ENCODE measurements at regions not wholly inside any gene's neighbourhood (a gene's known extent, or its start where the extent isn't known, plus 50 kb on each side); places are given as distances from the start of the nearest gene placed in this dataset.
"Not testable (repeated sequence)": the region's sequence is repeated elsewhere in the genome, so short reads cannot be mapped to it uniquely, and the experiment has no call there.

- TF ChIP-seq CTCF (IDR thresholded peaks at IDR 0.05; ENCODE audit: partially characterized antibody, unreplicated experiment): no peak
- H3K4me3 Mint-ChIP-seq (ENCODE audit: unreplicated experiment): peak overlapping the region; percentile 75
- H3K9me3 Mint-ChIP-seq (ENCODE audit: unreplicated experiment): peaks cover 13% of the 10 kb centered on the region
- DNase-seq: peak; percentile 51
- H3K27ac Mint-ChIP-seq (ENCODE audit: unreplicated experiment): peak overlapping the region; percentile 99
- H3K36me3 Mint-ChIP-seq (ENCODE audit: unreplicated experiment): peaks cover 10% of the 10 kb centered on the region
- H3K27me3 Mint-ChIP-seq (ENCODE audit: unreplicated experiment): peaks cover 10% of the 10 kb centered on the region
- peaks cover 33% of the 10 kb centered on the region for H3K4me1 Mint-ChIP-seq (ENCODE audit: low read depth, unreplicated experiment)
These were observed 248.6 kb downstream of the HNRNPD start for GRCh38 chr4:82124932-82125786.

GRCh38 chr4:82124365-82124764 is 249.4 kb downstream of the HNRNPD start:
- H3K36me3 Mint-ChIP-seq (ENCODE audit: unreplicated experiment): peaks cover 8% of the 10 kb centered on the region
- peak overlapping the region; percentile 53 for H3K4me3 Mint-ChIP-seq (ENCODE audit: unreplicated experiment)
- H3K27me3 Mint-ChIP-seq (ENCODE audit: unreplicated experiment): peaks cover 10% of the 10 kb centered on the region
- peak; percentile 54 for DNase-seq
- peaks cover 33% of the 10 kb centered on the region for H3K4me1 Mint-ChIP-seq (ENCODE audit: low read depth, unreplicated experiment)
- no peak for TF ChIP-seq CTCF (IDR thresholded peaks at IDR 0.05; ENCODE audit: partially characterized antibody, unreplicated experiment)
- peak overlapping the region; percentile 99 for H3K27ac Mint-ChIP-seq (ENCODE audit: unreplicated experiment)
- peaks cover 13% of the 10 kb centered on the region for H3K9me3 Mint-ChIP-seq (ENCODE audit: unreplicated experiment)

GRCh38 chr4:82123934-82124333 is 249.9 kb downstream of the HNRNPD start:
- H3K27ac Mint-ChIP-seq (ENCODE audit: unreplicated experiment): peak overlapping the region; percentile 62
- H3K4me1 Mint-ChIP-seq (ENCODE audit: low read depth, unreplicated experiment): peaks cover 33% of the 10 kb centered on the region
- H3K9me3 Mint-ChIP-seq (ENCODE audit: unreplicated experiment): peaks cover 11% of the 10 kb centered on the region
- H3K4me3 Mint-ChIP-seq (ENCODE audit: unreplicated experiment): peak overlapping the region; percentile 47
- peaks cover 10% of the 10 kb centered on the region for H3K27me3 Mint-ChIP-seq (ENCODE audit: unreplicated experiment)
- no peak for TF ChIP-seq CTCF (IDR thresholded peaks at IDR 0.05; ENCODE audit: partially characterized antibody, unreplicated experiment)
- peaks cover 4% of the 10 kb centered on the region for H3K36me3 Mint-ChIP-seq (ENCODE audit: unreplicated experiment)
- no peak for DNase-seq

- H3K36me3 Mint-ChIP-seq (ENCODE audit: unreplicated experiment); DNase-seq; H3K4me1 Mint-ChIP-seq (ENCODE audit: low read depth, unreplicated experiment); H3K4me3 Mint-ChIP-seq (ENCODE audit: unreplicated experiment); H3K27me3 Mint-ChIP-seq (ENCODE audit: unreplicated experiment); H3K9me3 Mint-ChIP-seq (ENCODE audit: unreplicated experiment); H3K27ac Mint-ChIP-seq (ENCODE audit: unreplicated experiment): not testable (repeated sequence)
These were observed 258.6 kb downstream of the HNRNPD start for GRCh38 chr4:82115183-82115582.

- H3K27ac Mint-ChIP-seq (ENCODE audit: unreplicated experiment): peak overlapping the region; percentile 76
- no peak overlapping the region for H3K4me3 Mint-ChIP-seq (ENCODE audit: unreplicated experiment)
- H3K36me3 Mint-ChIP-seq (ENCODE audit: unreplicated experiment): no peaks in the 10 kb centered on the region
- H3K9me3 Mint-ChIP-seq (ENCODE audit: unreplicated experiment): no peaks in the 10 kb centered on the region
- peaks cover 20% of the 10 kb centered on the region for H3K4me1 Mint-ChIP-seq (ENCODE audit: low read depth, unreplicated experiment)
- DNase-seq: no peak
- peaks cover 1% of the 10 kb centered on the region for H3K27me3 Mint-ChIP-seq (ENCODE audit: unreplicated experiment)
- no peak for TF ChIP-seq CTCF (IDR thresholded peaks at IDR 0.05; ENCODE audit: partially characterized antibody, unreplicated experiment)
These were observed 265.3 kb downstream of the HNRNPD start for GRCh38 chr4:82108506-82108905.
